NCI-H82 treated with DMSO at 0.1 percent for 48 hours (cell line): ENCODE measurements at regions not wholly inside any gene's neighbourhood (a gene's known extent, or its start where the extent isn't known, plus 50 kb on each side); places are given as distances from the start of the nearest gene placed in this dataset.
"Not testable (repeated sequence)": the region's sequence is repeated elsewhere in the genome, so short reads cannot be mapped to it uniquely, and the experiment has no call there.

ENCODE experiments used
- DNase-seq: peaks from one replicate; lab custom pipeline; 2025; ENCODE audit not compliant: unreplicated experiment; lab: John Stamatoyannopoulos, UW

GRCh38 chr3:197408177-197408957 is 110.0 kb upstream of the DLG1 start:
- no peak for DNase-seq

- DNase-seq = no peak
These were observed 109.1 kb upstream of the DLG1 start for GRCh38 chr3:197407526-197407925.

GRCh38 chr3:197407053-197407452 is 108.6 kb upstream of the DLG1 start:
- DNase-seq = no peak

GRCh38 chr3:197406266-197406665 is 107.9 kb upstream of the DLG1 start:
- DNase-seq = no peak

- DNase-seq = no peak
These were observed 106.3 kb upstream of the DLG1 start for GRCh38 chr3:197404754-197405153.

GRCh38 chr3:197404030-197404429 is 105.6 kb upstream of the DLG1 start:
- DNase-seq = no peak

GRCh38 chr3:197402401-197402800 is 104.0 kb upstream of the DLG1 start:
- not testable (repeated sequence) for DNase-seq

GRCh38 chr3:197399486-197399885 is 101.1 kb upstream of the DLG1 start:
- DNase-seq = no peak

- no peak for DNase-seq
These were observed 100.0 kb upstream of the DLG1 start for GRCh38 chr3:197398286-197398878.

- no peak for DNase-seq
These were observed 99.4 kb upstream of the DLG1 start for GRCh38 chr3:197397838-197398237.

- no peak for DNase-seq
These were observed 96.3 kb upstream of the DLG1 start for GRCh38 chr3:197394464-197395321.

GRCh38 chr3:197394126-197394463 is 95.7 kb upstream of the DLG1 start:
- DNase-seq = not testable (repeated sequence)

- DNase-seq = no peak
These were observed 95.3 kb upstream of the DLG1 start for GRCh38 chr3:197393711-197394110.

GRCh38 chr3:197392961-197393360 is 94.5 kb upstream of the DLG1 start:
- DNase-seq = no peak

- DNase-seq = no peak
These were observed 83.0 kb upstream of the DLG1 start for GRCh38 chr3:197381371-197381770.

- no peak for DNase-seq
These were observed 82.4 kb upstream of the DLG1 start for GRCh38 chr3:197380786-197381185.

GRCh38 chr3:197378985-197379718 is 80.7 kb upstream of the DLG1 start:
- no peak for DNase-seq

- no peak for DNase-seq
These were observed 78.5 kb upstream of the DLG1 start for GRCh38 chr3:197376735-197377555.

GRCh38 chr3:197376020-197376419 is 77.6 kb upstream of the DLG1 start:
- no peak for DNase-seq

- DNase-seq = no peak
These were observed 76.6 kb upstream of the DLG1 start for GRCh38 chr3:197375001-197375441.
